C4-2B (cell line): ENCODE measurements at regions not wholly inside any gene's neighbourhood (a gene's known extent, or its start where the extent isn't known, plus 50 kb on each side); places are given as distances from the start of the nearest gene placed in this dataset.

Experiments
- ZFX ChIP-seq: fragments of 450-650 bp; IDR thresholded peaks from 2 replicates; pipeline ENCODE4 v1.6.1; 2017
- TF ChIP-seq, protein P1 (sequence below): fragments of 450-650 bp; conservative IDR thresholded peaks from 2 replicates; pipeline ENCODE4 v1.5.1; 2017; ENCODE audit warnings: mild to moderate bottlenecking

DNA sequence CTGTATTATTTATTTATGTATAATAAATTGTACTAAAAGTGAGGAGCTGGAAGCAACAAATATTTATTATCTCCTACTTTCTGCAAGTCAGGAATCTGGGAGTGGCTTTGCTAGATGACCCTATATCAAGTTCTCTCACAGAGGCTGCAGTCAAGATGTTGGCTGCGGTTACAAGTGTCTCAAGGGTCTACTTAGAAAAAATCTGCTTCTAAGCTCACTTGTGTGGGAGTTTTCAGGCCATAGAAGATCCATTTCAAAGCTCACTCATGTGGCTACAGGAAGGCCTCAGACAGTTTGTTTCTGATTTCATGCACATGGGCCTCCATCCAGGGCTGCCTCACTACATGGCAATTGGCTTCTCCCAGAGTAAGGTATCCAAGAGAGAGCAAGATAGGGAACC is 551.1 kb downstream of the CAAP1 start:
- TF ChIP-seq, protein P1, sequence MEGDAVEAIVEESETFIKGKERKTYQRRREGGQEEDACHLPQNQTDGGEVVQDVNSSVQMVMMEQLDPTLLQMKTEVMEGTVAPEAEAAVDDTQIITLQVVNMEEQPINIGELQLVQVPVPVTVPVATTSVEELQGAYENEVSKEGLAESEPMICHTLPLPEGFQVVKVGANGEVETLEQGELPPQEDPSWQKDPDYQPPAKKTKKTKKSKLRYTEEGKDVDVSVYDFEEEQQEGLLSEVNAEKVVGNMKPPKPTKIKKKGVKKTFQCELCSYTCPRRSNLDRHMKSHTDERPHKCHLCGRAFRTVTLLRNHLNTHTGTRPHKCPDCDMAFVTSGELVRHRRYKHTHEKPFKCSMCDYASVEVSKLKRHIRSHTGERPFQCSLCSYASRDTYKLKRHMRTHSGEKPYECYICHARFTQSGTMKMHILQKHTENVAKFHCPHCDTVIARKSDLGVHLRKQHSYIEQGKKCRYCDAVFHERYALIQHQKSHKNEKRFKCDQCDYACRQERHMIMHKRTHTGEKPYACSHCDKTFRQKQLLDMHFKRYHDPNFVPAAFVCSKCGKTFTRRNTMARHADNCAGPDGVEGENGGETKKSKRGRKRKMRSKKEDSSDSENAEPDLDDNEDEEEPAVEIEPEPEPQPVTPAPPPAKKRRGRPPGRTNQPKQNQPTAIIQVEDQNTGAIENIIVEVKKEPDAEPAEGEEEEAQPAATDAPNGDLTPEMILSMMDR: no peak
- TF ChIP-seq ZFX: no peak
